GM18909 (cell line): ENCODE measurements at regions not wholly inside any gene's neighbourhood (a gene's known extent, or its start where the extent isn't known, plus 50 kb on each side); places are given as distances from the start of the nearest gene placed in this dataset.

Experiments
- ATAC-seq: cut with Tn5 transposase; IDR thresholded peaks from one replicate; pipeline ENCODE4 v1.9.1; 2021; ENCODE audit warnings: mild to moderate bottlenecking; ENCODE audit not compliant: unreplicated experiment, poor library complexity

DNA sequence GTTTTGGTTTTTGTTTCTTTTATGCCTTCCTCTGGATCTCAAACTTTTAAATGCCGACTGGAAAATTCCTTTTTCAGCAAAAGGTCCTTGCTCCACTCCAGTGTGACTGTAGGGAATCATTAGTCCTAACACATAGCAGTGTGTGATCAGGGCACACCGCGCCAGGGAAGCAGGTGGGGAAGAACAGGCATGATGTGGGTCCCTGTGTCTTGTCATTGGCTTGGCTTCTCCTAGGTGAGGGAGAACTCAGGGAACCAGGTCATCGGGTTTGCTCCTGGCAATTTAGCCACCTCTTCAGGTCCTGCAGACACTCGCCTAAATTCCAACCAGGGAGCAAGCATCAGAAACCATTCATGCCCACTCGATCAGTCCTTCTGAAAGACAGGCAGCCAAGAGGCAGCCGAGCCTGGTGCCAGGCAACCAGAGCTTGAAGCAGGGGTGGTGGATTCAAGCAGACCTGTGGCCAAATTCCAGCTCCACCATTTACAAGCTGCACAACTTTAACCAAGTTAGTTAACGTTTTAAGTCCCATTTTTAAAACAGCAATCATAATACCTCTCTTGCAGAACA lies 514.2 kb downstream of the BNC2 start:
- no peak for ATAC-seq

DNA sequence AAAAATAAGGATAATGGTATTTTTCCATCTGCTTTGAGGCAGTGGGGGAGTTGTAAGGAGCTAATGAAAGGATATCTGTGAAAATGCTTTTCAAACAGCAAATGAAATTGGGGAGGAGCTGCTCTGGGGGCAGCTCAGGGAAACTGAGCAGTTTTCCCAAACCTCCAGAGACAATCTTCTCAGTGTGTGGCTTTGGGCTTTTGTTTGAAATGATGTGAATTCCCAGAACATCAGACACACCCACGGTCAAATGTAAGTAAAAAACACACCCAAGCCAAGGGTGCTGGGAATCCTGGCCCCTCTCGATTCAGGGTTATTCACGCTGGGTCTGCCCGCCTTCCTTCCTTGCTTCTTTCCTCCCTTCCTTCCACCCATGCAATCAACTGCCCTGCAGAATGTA lies 512.6 kb downstream of the BNC2 start:
- no peak for ATAC-seq

DNA sequence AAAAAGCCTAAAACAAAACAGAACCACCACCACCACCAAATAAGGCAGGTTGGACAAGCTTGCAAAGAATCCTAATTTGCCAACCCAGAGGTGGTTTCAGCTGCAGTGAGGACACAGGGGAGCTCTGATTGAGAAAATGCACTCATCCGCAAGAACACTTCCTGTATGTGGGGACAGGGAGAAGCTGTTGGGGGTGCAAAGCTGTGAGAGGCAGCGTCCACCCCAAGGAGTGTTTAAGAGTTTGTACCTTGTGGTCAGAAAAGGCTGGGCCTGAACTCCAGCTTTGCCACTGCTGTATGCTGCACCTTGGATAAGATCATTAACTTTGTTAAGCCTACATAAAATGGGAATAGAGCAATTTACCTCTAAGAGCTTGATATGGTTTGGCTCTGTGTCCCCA lies 511.7 kb downstream of the BNC2 start:
- ATAC-seq = no peak
